ENCODE measurements at regions not wholly inside any gene's neighbourhood (a gene's known extent, or its start where the extent isn't known, plus 50 kb on each side); places are given as distances from the start of the nearest gene placed in this dataset.
A peak's percentile ranks its signal among the peaks of the same experiment; 100 is the strongest.

DNA sequence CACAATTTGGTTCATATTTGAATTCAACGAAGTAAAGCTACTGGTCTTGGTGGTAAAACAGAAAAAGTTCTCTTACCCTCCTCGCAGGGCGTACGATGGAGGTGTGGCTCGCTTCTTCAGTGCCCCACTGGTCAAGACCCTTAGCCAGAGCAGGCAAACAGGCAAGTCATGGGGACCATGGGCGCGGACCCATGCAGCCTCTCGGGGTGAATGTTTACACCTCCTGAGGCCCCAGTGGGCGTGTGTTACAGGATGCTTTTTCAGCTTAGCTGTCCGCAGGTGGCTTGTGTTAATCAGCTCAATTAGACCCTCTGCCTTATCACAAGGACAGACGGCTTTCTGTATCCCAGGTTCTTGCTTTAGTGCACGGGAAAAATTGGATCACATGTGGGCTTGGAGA is 991.8 kb downstream of the GBE1 start:
- no peak overlapping the region for H3K27ac Mint-ChIP-seq
- peaks cover 3% of the 10 kb centered on the region for H3K9me3 Mint-ChIP-seq
- TF ChIP-seq CTCF (IDR thresholded peaks at IDR 0.05; ENCODE audit: unreplicated experiment in 3 of 3), result no peak
- no peak overlapping the region for H3K4me3 Mint-ChIP-seq
- H3K4me1 Mint-ChIP-seq, result no peaks in the 10 kb centered on the region
- H3K27me3 Mint-ChIP-seq (ENCODE audit: low read depth), result peaks cover under 1% of the 10 kb centered on the region
- no peaks in the 10 kb centered on the region for H3K36me3 Mint-ChIP-seq (ENCODE audit: low read depth)

GRCh38 chr3:80767604-80768003 is 993.8 kb downstream of the GBE1 start:
- Mint-ChIP-seq H3K27ac (no peak overlapping the region), H3K27me3 (ENCODE audit: low read depth) (peaks cover 5% of the 10 kb centered on the region), H3K4me1 (no peaks in the 10 kb centered on the region), H3K9me3 (peaks cover 3% of the 10 kb centered on the region), H3K36me3 (ENCODE audit: low read depth) (no peaks in the 10 kb centered on the region), H3K4me3 (no peak overlapping the region)
- TF ChIP-seq CTCF (IDR thresholded peaks at IDR 0.05; ENCODE audit: unreplicated experiment in 3 of 3), result peak in 2 of 3 experiments; percentile 10 to 20

DNA sequence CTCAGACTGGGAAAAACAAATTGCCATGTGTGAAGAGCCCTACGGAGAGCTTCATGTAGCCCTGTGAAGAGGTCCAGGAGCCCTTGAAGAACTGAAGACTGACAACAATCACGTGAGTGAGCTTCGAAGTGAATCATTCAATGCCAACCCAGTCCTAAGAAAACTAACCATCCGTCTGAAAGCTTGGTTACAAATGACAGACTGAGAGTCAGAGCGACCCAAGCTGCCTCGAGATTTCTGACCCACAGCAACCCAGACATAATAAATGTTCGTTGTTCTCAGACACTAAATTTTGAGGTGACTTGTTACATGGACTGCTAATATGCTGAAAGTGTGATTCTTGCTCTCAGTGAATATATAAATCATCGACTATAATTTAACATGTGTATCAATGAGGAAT is 987.2 kb upstream of the ROBO1 start:
- Mint-ChIP-seq H3K4me1 (no peaks in the 10 kb centered on the region), H3K27ac (no peak overlapping the region), H3K27me3 (ENCODE audit: low read depth) (no peaks in the 10 kb centered on the region), H3K9me3 (no peaks in the 10 kb centered on the region), H3K36me3 (ENCODE audit: low read depth) (no peaks in the 10 kb centered on the region), H3K4me3 (no peak overlapping the region)
- no peak for TF ChIP-seq CTCF (IDR thresholded peaks at IDR 0.05; ENCODE audit: unreplicated experiment in 3 of 3)

DNA sequence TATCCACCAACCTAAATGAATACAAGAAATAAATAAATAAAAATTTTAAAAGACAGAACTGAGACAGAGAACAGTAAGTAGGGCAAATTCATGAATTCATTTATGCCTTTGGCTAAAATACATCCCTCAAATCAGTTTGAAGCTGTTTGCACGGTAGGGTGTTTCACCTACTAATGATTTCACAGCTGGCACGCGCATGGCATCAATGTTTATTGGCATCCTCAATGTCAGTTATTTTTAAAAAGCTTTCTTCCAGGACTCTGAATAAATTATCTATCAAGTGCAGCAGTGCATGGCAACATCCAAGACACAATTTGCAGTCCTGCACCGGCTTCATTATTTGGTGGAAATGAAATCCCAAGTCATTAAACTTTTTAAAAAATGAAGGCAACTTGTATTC is 985.2 kb upstream of the ROBO1 start:
- H3K36me3 Mint-ChIP-seq (ENCODE audit: low read depth), result no peaks in the 10 kb centered on the region
- TF ChIP-seq CTCF (IDR thresholded peaks at IDR 0.05; ENCODE audit: unreplicated experiment in 3 of 3), result no peak
- H3K4me3 Mint-ChIP-seq, result no peak overlapping the region
- H3K27me3 Mint-ChIP-seq (ENCODE audit: low read depth), result no peaks in the 10 kb centered on the region
- H3K4me1 Mint-ChIP-seq, result no peaks in the 10 kb centered on the region
- no peaks in the 10 kb centered on the region for H3K9me3 Mint-ChIP-seq
- H3K27ac Mint-ChIP-seq, result no peak overlapping the region

DNA sequence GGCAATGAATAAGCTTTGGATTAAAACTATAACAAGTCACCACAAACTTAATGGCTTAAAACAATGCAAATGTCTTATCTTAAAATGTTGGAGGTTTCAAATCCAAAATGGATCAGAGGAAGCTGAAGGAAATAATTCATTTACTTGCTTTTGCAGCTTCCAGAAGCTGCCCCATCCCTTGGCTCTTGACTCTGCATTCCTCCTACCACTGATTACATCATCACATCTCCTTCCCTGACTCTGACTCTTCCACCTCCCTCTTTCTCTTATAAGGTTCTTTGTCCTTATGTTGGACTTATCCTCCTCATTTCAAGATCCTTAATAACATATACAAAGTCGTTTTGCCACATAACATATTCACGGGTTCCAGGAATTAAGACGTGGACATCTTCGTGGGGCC is 982.8 kb upstream of the ROBO1 start:
- TF ChIP-seq CTCF (IDR thresholded peaks at IDR 0.05; ENCODE audit: unreplicated experiment in 3 of 3), result no peak
- Mint-ChIP-seq H3K36me3 (ENCODE audit: low read depth) (no peaks in the 10 kb centered on the region), H3K9me3 (no peaks in the 10 kb centered on the region), H3K4me1 (no peaks in the 10 kb centered on the region), H3K27ac (no peak overlapping the region), H3K4me3 (no peak overlapping the region), H3K27me3 (ENCODE audit: low read depth) (no peaks in the 10 kb centered on the region)

GRCh38 chr3:80734920-80735319 is 967.1 kb upstream of the ROBO1 start:
- H3K27me3 Mint-ChIP-seq (ENCODE audit: low read depth), result no peaks in the 10 kb centered on the region
- H3K36me3 Mint-ChIP-seq (ENCODE audit: low read depth), result no peaks in the 10 kb centered on the region
- H3K27ac Mint-ChIP-seq, result peak overlapping the region in 1 of 3 experiments; percentile 71
- peaks cover 6% of the 10 kb centered on the region for H3K4me1 Mint-ChIP-seq
- peaks cover 5% of the 10 kb centered on the region for H3K9me3 Mint-ChIP-seq
- no peak for TF ChIP-seq CTCF (IDR thresholded peaks at IDR 0.05; ENCODE audit: unreplicated experiment in 3 of 3)
- no peak overlapping the region for H3K4me3 Mint-ChIP-seq

Data from nephron (organoid).